NOMO-1 treated with DMSO at 0.1 percent for 48 hours (cell line): ENCODE measurements at regions not wholly inside any gene's neighbourhood (a gene's known extent, or its start where the extent isn't known, plus 50 kb on each side); places are given as distances from the start of the nearest gene placed in this dataset.
"Not testable (repeated sequence)": the region's sequence is repeated elsewhere in the genome, so short reads cannot be mapped to it uniquely, and the experiment has no call there.

Experiments used
- DNase-seq: peaks from one replicate; lab custom pipeline; 2025; ENCODE audit not compliant: unreplicated experiment; lab: John Stamatoyannopoulos, UW

GRCh38 chr20:22093122-22093521, 387.7 kb downstream of the PAX1 start:
- DNase-seq: no peak

GRCh38 chr20:22088882-22089281, 383.4 kb downstream of the PAX1 start:
- no peak for DNase-seq

GRCh38 chr20:22080985-22081384, 375.5 kb downstream of the PAX1 start:
- no peak for DNase-seq

- no peak for DNase-seq
These were observed 369.2 kb downstream of the PAX1 start for GRCh38 chr20:22074635-22075034.

DNA sequence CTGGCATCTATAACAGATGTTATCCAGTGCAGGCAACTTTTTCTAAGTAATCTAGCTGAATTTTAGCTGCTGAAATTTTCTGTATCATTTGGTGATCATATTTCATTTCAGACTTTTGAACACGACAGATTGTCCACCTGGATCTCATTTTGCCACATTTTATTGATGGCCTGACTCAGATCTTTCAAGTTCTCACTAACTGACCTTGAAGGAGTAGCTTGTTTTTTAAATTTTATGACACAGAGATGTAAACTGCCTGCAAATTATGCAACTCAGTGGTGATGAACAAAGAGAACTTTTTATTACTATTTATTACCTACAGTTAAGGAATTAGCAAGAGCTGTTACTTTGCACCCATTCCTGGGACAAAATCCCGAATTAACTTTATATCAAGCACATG, 366.4 kb downstream of the PAX1 start:
- no peak for DNase-seq

DNA sequence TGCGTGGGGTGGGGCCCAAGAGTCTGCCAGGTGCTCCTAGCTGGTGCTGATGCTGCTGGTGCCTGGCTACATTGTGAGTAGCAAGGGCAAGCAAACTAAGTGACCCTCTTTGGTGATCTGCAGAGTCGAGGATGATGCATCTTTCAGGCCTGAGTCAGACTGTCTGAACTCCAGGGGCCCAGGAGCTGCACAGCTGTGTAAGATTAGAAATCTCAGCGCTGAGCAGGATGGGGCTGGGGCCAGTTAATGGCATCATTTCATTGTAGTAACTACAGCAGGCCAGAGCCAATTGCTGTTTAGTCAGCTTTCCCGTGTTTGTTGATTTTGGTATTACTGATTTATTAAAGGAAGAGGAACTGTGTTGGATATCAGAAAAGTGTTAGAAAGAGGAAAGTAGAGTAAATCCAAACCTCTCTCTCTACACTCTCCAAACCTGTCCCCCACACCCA, 365.2 kb downstream of the PAX1 start:
- DNase-seq: no peak

DNA sequence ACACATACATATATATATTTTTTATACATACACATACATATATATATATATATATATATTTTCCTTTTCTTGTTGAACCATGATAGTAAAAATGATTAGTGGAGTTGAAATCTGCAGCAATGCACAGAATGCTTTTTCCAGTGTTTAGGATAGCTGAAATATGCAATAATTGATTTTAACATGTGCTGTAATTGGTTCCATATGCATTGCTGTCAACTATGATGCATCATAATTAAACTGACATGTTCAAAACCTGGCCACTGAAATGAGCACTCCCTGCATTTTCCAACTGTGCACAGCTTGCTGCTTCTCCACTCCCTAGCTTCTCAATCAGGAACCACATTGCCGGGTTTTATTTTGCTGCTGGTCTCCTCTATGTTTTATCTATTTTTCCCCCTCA, 358.3 kb downstream of the PAX1 start:
- no peak for DNase-seq

GRCh38 chr20:22062874-22063273, 357.4 kb downstream of the PAX1 start:
- no peak for DNase-seq

DNA sequence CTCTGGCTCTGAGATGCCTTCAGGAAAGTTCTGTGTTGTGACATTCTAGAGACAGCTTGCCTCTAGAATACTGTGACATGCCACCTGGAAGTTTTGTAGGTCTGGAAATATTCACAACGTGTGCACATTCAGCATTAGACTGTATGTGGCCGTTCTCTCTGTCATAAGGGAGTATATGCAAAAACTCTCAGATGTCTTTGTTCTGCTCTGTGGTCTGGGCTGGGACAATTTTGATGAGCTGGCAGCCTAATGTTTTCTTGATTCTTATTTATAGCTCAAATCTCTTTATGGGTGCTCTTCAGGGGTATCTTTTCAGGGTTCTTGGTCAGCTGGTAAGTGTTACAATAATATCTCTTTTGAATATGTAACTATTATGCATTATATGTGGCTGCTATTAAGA, 355.1 kb downstream of the PAX1 start:
- DNase-seq: no peak

GRCh38 chr20:22058746-22059145, 353.3 kb downstream of the PAX1 start:
- no peak for DNase-seq

DNA sequence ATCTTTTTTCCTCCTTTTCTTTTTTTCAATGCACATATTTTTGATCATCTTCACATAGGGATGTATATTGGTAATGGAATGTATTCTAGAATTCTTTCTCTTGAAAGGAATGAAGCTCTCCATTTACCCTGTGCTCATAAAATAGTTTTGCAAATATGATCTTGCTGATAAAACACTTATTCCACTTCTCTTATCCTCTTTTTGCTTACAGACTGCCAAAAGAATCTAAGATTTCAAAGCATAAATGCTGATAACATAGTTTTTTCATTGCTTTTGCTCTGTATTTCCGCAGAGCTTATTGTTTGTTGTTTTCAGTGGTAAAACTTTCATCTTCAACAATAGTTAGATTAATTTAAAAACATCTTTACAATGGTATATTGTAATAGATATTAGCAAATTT, 350.5 kb downstream of the PAX1 start:
- DNase-seq: no peak

GRCh38 chr20:22052025-22052650, 346.7 kb downstream of the PAX1 start:
- DNase-seq: no peak

GRCh38 chr20:22045956-22046507, 340.6 kb downstream of the PAX1 start:
- DNase-seq: not testable (repeated sequence)

GRCh38 chr20:22027423-22027822, 322.0 kb downstream of the PAX1 start:
- DNase-seq: no peak

GRCh38 chr20:22020201-22020600, 314.7 kb downstream of the PAX1 start:
- no peak for DNase-seq

- DNase-seq: no peak
These were observed 303.0 kb downstream of the PAX1 start for GRCh38 chr20:22008456-22008855.

GRCh38 chr20:22006306-22006705, 300.8 kb downstream of the PAX1 start:
- DNase-seq: no peak

- no peak for DNase-seq
These were observed 300.1 kb downstream of the PAX1 start for GRCh38 chr20:22005535-22005934.

DNA sequence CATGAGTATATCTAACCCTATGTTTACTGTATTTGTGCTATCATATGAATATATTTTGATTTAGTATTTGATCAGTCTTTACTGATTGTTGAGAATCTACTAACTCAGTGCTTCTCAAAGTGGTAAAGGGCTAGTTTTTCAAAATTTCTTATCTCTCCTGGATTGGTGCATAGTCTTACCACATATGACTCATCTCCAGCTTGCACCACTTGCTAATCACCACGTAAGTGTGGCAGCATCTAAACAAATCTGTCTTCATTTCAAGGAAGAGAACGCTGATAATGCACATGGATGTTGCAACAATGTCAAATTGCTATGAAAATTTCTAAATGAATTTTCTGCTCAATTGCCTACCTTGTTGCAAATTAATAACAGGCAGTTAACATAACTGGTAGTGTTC, 299.5 kb downstream of the PAX1 start:
- no peak for DNase-seq

DNA sequence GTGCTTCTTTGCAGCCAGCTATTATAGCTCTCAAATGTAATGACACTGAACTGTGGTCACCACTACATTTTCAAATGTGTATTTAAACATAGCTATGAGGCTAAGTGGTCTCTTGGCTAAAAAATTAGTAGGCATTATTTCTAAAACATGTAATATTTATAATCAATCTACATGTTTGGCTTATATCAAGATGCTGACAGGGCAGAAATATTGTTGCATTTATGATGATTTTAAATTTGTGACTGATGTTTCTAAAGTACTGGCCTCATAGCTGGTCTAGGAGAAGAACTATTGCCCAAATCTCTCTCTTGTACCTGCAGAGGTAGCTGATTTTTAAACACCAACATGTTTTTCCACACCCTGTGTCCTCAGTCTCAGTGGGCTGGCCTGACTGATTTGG, 298.2 kb downstream of the PAX1 start:
- no peak for DNase-seq

DNA sequence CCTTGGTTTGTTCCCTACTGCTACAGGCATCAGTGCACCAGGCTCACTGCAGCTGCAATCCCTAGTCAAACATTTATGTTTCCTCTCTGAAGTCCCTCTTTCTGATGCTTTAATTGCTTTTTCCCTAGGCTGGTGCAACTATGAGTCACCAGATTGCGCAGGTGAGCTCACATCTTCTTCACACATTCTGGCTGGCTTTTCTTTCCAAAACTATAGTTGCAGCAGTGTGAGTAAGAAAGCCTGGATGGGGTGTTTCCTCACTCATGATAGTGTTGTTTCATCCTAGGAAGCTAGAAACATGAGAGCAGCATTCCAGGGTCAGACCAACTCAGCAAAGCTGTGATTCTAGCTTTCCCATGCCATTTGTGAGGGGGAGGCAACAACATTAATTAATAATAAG, 296.4 kb downstream of the PAX1 start:
- no peak for DNase-seq

DNA sequence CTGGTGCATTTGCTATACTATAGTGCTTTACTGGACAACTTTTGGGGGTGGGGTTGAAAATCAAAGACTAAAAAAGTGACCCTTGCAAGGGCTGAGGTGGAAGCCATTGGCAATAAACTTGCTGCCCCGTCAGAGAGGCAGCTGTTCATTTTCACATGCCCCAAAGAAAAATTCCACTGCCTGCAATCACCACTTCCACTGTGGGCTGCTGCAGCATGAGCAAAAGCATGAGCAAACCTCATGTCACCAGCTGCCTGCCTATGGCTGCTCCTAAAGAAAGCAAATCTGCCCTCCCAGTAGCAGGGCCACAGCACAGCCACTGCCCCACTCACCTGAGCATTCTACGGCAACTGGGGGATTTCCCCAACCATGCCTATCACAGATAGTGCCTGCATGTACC, 290.0 kb downstream of the PAX1 start:
- no peak for DNase-seq

- no peak for DNase-seq
These were observed 288.7 kb downstream of the PAX1 start for GRCh38 chr20:21994203-21994602.
